K562 (cell line): ENCODE measurements at regions not wholly inside any gene's neighbourhood (a gene's known extent, or its start where the extent isn't known, plus 50 kb on each side); places are given as distances from the start of the nearest gene placed in this dataset.
A peak's percentile ranks its signal among the peaks of the same experiment; 100 is the strongest.

Experiments
- ATAC-seq: fragments of 200-7000 bp; cut with Tn5 transposase; 3 replicates; pipeline ENCODE4 v1.9.1; 2020; ENCODE audit warnings: moderate library complexity
- BruUV-seq: library from RNA; stranded (reverse); fragments of 400-500 nt; replicated peaks from 2 replicates; lab custom pipeline; 2021; lab: Mats Ljungman, UMichigan
- CTCF ChIA-PET: fragments of 300-600 bp; formaldehyde crosslinking; extraction: SDS; loops from one replicate; lab custom pipeline; 2021; ENCODE audit warnings: low intra/inter-chr PET ratio; lab: Yijun Ruan, JAX
- POLR2A ChIA-PET: fragments of 300-600, 350-650 bp; sonication (Branson Sonifier 250); formaldehyde crosslinking; extraction: SDS; loops from one replicate; lab custom pipeline; 2021; ENCODE audit warnings: antibody characterized with exemption, inconsistent platforms; lab: Yijun Ruan, JAX
- DNase-seq, 4 experiments: peaks; one replicate each; pipeline versions ENCODE4 v3.0.0 to v3.0.0-alpha.2; 2011 to 2018; ENCODE audit warnings: low spot score in 3 of 4, mixed read lengths in 3 of 4; ENCODE audit errors: extremely low read depth in 1 of 4
- FAIRE-seq: peaks from 2 replicates; lab custom pipeline; 2011; peaks lifted over from hg19 to GRCh38; lab: Jason Lieb, UNC
- H2AFZ ChIP-seq: 2 replicates; pipeline ENCODE4 v1.6.0; 2011; ENCODE audit warnings: low read depth, low read length, control low read depth, inconsistent platforms
- H3K27ac ChIP-seq: fragments of 200-600 bp; 3 replicates; pipeline ENCODE4 v1.8.0; 2011; ENCODE audit warnings: low read depth, mild to moderate bottlenecking, control low read depth, inconsistent platforms, low read length, moderate library complexity, mixed read lengths; ENCODE audit errors: extremely low read depth
- H3K27me3 ChIP-seq, 2 experiments: fragments of 300-600 bp in 1 of 2; 2 replicates in 1 of 2; 3 replicates in 1 of 2; pipeline versions ENCODE4 v1.6.0 to v1.8.0; 2011; ENCODE audit warnings: inconsistent platforms in 2 of 2, low read length in 2 of 2, mild to moderate bottlenecking in 1 of 2, mixed read lengths in 1 of 2, moderate library complexity in 1 of 2; ENCODE audit not compliant: control insufficient read depth in 2 of 2, insufficient read depth in 2 of 2
- H3K36me3 ChIP-seq: fragments of 300-600 bp; 3 replicates; pipeline ENCODE4 v1.8.0; 2011; ENCODE audit warnings: mild to moderate bottlenecking, low read length, inconsistent platforms; ENCODE audit not compliant: control insufficient read depth, insufficient read depth
- H3K4me1 ChIP-seq, 2 experiments: fragments of 200-600 bp in 1 of 2; replicated peaks in 1 of 2; 2 replicates in 1 of 2; 3 replicates in 1 of 2; pipeline versions ENCODE4 v1.5.1 to v1.8.0; 2011; ENCODE audit warnings: inconsistent platforms in 2 of 2, low read length in 2 of 2, mild to moderate bottlenecking in 1 of 2, mixed read lengths in 1 of 2, moderate library complexity in 1 of 2; ENCODE audit not compliant: control insufficient read depth in 2 of 2, insufficient read depth in 2 of 2
- H3K4me2 ChIP-seq: 2 replicates; pipeline ENCODE4 v1.6.1; 2011; ENCODE audit warnings: low read length, control low read depth, inconsistent platforms, mixed read lengths; ENCODE audit not compliant: insufficient read depth
- H3K4me3 ChIP-seq: fragments of 200-600 bp; sonication (generic), shearing (Covaris generic); 2 replicates; pipeline ENCODE4 v1.5.1; 2016; ENCODE audit warnings: control low read depth, inconsistent platforms
- H3K79me2 ChIP-seq: fragments of 200-600 bp; 3 replicates; pipeline ENCODE4 v1.8.0; 2011; ENCODE audit warnings: low read length, inconsistent platforms; ENCODE audit not compliant: control insufficient read depth, insufficient read depth
- H3K9ac ChIP-seq, 2 experiments: 2 replicates each; pipeline versions ENCODE4 v1.6.0 to v1.6.1; 2011; ENCODE audit warnings: low read depth in 2 of 2, low read length in 2 of 2, control low read depth in 1 of 2, inconsistent platforms in 1 of 2, mild to moderate bottlenecking in 1 of 2, mixed read lengths in 1 of 2; ENCODE audit not compliant: insufficient read depth in 1 of 2
- H3K9me1 ChIP-seq: one replicate; pipeline ENCODE4 v1.6.0; 2011; ENCODE audit warnings: inconsistent platforms, mild to moderate bottlenecking, low read length, moderate library complexity; ENCODE audit not compliant: control insufficient read depth, insufficient read depth
- H3K9me3 ChIP-seq: replicated peaks from 2 replicates; pipeline ENCODE4 v1.5.1; 2011; ENCODE audit warnings: low read depth, low read length, inconsistent platforms; ENCODE audit not compliant: control insufficient read depth, insufficient read depth
- H4K20me1 ChIP-seq: replicated peaks from 2 replicates; pipeline ENCODE4 v1.6.1; 2011; ENCODE audit warnings: low read length, inconsistent platforms, mixed read lengths; ENCODE audit not compliant: control insufficient read depth, insufficient read depth
- CCNT2 ChIP-seq: IDR thresholded peaks from 2 replicates; pipeline ENCODE4 v1.6.1; 2011; ENCODE audit warnings: borderline replicate concordance, low read depth, mild to moderate bottlenecking, moderate library complexity, mixed read lengths, low read length; ENCODE audit not compliant: insufficient read length; ENCODE audit errors: extremely low read depth
- COPS2 ChIP-seq: fragments of 450-650 bp; conservative IDR thresholded peaks from 2 replicates; pipeline ENCODE4 v1.6.1; 2016; ENCODE audit warnings: mild to moderate bottlenecking, moderate library complexity
- NFE2 ChIP-seq: IDR thresholded peaks from 2 replicates; pipeline ENCODE4 v1.6.1; 2014; ENCODE audit warnings: antibody characterized with exemption, low read depth
- XRCC4 ChIP-seq: IDR thresholded peaks from one replicate; pipeline ENCODE4 v1.6.1; 2011; ENCODE audit not compliant: insufficient read depth, insufficient read length; ENCODE audit errors: extremely low read depth
- ZFP1 ChIP-seq: fragments of 450-650 bp; formaldehyde crosslinking; IDR thresholded peaks from 2 replicates; pipeline ENCODE4 v1.4.0; 2020; ENCODE audit warnings: mild to moderate bottlenecking, mixed read lengths
- ZNF274 ChIP-seq: IDR thresholded peaks from 2 replicates; pipeline ENCODE4 v1.6.1; 2011; ENCODE audit warnings: low read depth, mild to moderate bottlenecking, low read length, moderate library complexity, borderline replicate concordance
- WGBS: fragments of 100-300 bp; shearing (Covaris generic); methylation state at CpG from one replicate; pipeline ENCODE4 v1.1.6; 2016; ENCODE audit warnings: low coverage, mixed read lengths; ENCODE audit not compliant: insufficient coverage; ENCODE audit errors: missing lambda C conversion rate; 5-methylcytosine and 5-hydroxymethylcytosine counted together
- in situ Hi-C: fragments of 300-500 bp; cut with MboI; formaldehyde crosslinking; loops from 4 replicates; pipeline ENCODE4 v1.15.0; 2018; ENCODE audit warnings: inconsistent platforms, mixed read lengths
- intact Hi-C: fragments of 100-400 bp; cut with micrococcal nuclease; formaldehyde crosslinking; loops from 2 replicates; pipeline ENCODE4 v1.14.2; 2022
- TF ChIP-seq, protein P1 (sequence below): IDR thresholded peaks from 2 replicates; pipeline ENCODE4 v1.6.1; 2016; ENCODE audit warnings: missing genetic modification characterization, missing compliant biosample characterization

DNA sequence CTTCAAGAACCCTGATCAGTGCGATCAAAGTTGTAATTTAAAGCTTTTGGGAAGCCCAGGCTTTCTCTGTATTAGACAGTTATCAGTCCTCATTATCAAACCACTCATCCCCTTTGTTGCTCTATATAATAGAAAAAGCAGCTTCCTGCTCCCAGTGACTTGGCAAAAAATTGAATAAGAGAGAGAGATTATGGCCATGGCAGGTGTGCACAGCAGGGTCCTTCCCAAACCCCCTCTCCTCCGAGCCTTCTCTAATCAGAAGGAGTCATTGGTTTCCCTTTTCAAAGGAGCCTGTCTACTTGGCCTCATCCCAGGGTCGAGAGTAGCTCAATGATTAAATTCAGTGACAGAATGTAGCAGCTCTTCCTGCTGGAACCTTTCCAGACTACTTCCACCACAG is 81.5 kb downstream of the SEMA4F start:
- TF ChIP-seq NFE2, result peak; percentile 35; the same call in 1 of the 2 replicates
- no peak for TF ChIP-seq ZNF274
- no peak for FAIRE-seq
- no peak overlapping the region for H2AFZ ChIP-seq

DNA sequence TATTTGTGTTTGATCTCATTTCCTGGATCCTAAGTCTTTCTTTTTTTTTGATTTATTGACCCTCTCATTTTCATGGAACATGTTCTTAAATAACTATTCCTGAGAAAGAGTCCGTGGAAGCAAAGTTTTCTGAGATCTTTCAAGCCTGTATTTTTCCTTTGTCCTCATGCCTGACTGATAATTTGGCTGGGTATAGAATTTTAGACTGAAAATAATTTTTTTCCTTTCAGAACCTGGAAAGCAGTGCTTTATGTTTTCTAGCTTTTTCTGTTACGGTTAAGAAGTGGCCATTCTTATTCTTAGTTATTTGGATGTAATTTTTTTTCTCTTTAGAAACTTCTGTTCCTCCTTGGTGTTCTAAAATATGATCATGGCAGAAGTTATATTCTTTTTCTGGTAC is 82.5 kb downstream of the SEMA4F start:
- Histone ChIP-seq H2AFZ (no peak overlapping the region), H3K79me2 (no peaks in the 10 kb centered on the region), H3K27me3 (peaks cover 0 to 11% of the 10 kb centered on the region in 2 experiments; a peak in 2 of 5 replicates)
- TF ChIP-seq COPS2 (no peak), CCNT2 (no peak), ZFP1 (peak; percentile 90), XRCC4 (no peak)
- TF ChIP-seq, protein P1, sequence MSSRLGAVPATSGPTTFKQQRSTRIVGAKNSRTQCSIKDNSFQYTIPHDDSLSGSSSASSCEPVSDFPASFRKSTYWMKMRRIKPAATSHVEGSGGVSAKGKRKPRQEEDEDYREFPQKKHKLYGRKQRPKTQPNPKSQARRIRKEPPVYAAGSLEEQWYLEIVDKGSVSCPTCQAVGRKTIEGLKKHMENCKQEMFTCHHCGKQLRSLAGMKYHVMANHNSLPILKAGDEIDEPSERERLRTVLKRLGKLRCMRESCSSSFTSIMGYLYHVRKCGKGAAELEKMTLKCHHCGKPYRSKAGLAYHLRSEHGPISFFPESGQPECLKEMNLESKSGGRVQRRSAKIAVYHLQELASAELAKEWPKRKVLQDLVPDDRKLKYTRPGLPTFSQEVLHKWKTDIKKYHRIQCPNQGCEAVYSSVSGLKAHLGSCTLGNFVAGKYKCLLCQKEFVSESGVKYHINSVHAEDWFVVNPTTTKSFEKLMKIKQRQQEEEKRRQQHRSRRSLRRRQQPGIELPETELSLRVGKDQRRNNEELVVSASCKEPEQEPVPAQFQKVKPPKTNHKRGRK (tag), result 0 out of 2 replicates have a peak, but pooled peaks have one; percentile 14
- TF ChIP-seq, all 486 proteins: peak for 2
- Histone ChIP-seq H3K9me1 (no peaks in the 10 kb centered on the region), H3K4me2 (no peak overlapping the region), H3K4me1 (no peaks in the 10 kb centered on the region), H3K36me3 (no peaks in the 10 kb centered on the region), H4K20me1 (no peaks in the 10 kb centered on the region), H3K27ac (no peak overlapping the region), H3K9ac (no peak overlapping the region), H3K4me3 (no peak overlapping the region), H3K9me3 (no peaks in the 10 kb centered on the region)
- 3% methylated on average over 2 of the region's 2 CpGs for WGBS
- BruUV-seq, result no TSS peak
- FAIRE-seq, result no peak
- intact Hi-C loops, result no loop called here
- no peak for DNase-seq
- ChIA-PET CTCF (no interaction called here), POLR2A (no interaction called here)
- in situ Hi-C loops, result no loop called here
- ATAC-seq, result no peak

More for the DNA sequence above, 81.5 kb downstream of the SEMA4F start:
- no peak overlapping the region for H3K4me3 ChIP-seq
- no peak overlapping the region for H3K9ac ChIP-seq
- no peaks in the 10 kb centered on the region for H3K9me1 ChIP-seq
- in situ Hi-C loops (no loop called here), intact Hi-C loops (no loop called here)
- no TSS peak for BruUV-seq
- 0% methylated on average over 3 of the region's 3 CpGs for WGBS
- no peak overlapping the region for H3K4me2 ChIP-seq
- H3K9me3 ChIP-seq, result no peaks in the 10 kb centered on the region
- no peaks in the 10 kb centered on the region for H3K79me2 ChIP-seq
- CTCF ChIA-PET, result no interaction called here
- peaks cover 0 to 6% of the 10 kb centered on the region in 2 experiments; a peak in 1 of 5 replicates for H3K27me3 ChIP-seq
- H3K4me1 ChIP-seq, result no peaks in the 10 kb centered on the region
- POLR2A ChIA-PET, result interaction anchor here (0.7 kb wide), 1 partner anchor 9 kb away, joined by 3 read pairs; no protein-coding TSS in a partner anchor
- no peaks in the 10 kb centered on the region for H3K36me3 ChIP-seq
- no peak overlapping the region for H3K27ac ChIP-seq
- ATAC-seq (no peak), DNase-seq (no peak)
- no peaks in the 10 kb centered on the region for H4K20me1 ChIP-seq
